ENCODE measurements at regions not wholly inside any gene's neighbourhood (a gene's known extent, or its start where the extent isn't known, plus 50 kb on each side); places are given as distances from the start of the nearest gene placed in this dataset.

GRCh38 chr17:62870030-62870541, 62.0 kb upstream of the MARCHF10 start:
- DNase-seq (ENCODE audit: low spot score) (peak; percentile 45), ATAC-seq (peak; percentile 98)
- Mint-ChIP-seq H3K27me3 (ENCODE audit: low read depth) (no peaks in the 10 kb centered on the region), H3K4me3 (no peak overlapping the region), H3K4me1 (peaks cover 15% of the 10 kb centered on the region), H3K27ac (0 out of 2 replicates have a peak overlapping the region, but pooled peaks have one; percentile 63), H3K36me3 (no peaks in the 10 kb centered on the region), H3K9me3 (no peaks in the 10 kb centered on the region)
- no peak for TF ChIP-seq MXD4 (CRISPR knock-in tag; IDR thresholded peaks at IDR 0.05; ENCODE audit: borderline replicate concordance)
- TF ChIP-seq, protein P1, sequence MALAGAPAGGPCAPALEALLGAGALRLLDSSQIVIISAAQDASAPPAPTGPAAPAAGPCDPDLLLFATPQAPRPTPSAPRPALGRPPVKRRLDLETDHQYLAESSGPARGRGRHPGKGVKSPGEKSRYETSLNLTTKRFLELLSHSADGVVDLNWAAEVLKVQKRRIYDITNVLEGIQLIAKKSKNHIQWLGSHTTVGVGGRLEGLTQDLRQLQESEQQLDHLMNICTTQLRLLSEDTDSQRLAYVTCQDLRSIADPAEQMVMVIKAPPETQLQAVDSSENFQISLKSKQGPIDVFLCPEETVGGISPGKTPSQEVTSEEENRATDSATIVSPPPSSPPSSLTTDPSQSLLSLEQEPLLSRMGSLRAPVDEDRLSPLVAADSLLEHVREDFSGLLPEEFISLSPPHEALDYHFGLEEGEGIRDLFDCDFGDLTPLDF (CRISPR knock-in tag; IDR thresholded peaks at IDR 0.05) = no peak
- TF ChIP-seq, protein P2, sequence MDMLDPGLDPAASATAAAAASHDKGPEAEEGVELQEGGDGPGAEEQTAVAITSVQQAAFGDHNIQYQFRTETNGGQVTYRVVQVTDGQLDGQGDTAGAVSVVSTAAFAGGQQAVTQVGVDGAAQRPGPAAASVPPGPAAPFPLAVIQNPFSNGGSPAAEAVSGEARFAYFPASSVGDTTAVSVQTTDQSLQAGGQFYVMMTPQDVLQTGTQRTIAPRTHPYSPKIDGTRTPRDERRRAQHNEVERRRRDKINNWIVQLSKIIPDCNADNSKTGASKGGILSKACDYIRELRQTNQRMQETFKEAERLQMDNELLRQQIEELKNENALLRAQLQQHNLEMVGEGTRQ (CRISPR knock-in tag; IDR thresholded peaks at IDR 0.05) = no peak
- TF ChIP-seq FOXJ3 (CRISPR knock-in tag; IDR thresholded peaks at IDR 0.05; ENCODE audit: borderline replicate concordance) = no peak
- no peak for TF ChIP-seq ZMAT4 (CRISPR knock-in tag; IDR thresholded peaks at IDR 0.05)
- TF ChIP-seq GRHL2 (CRISPR knock-in tag; IDR thresholded peaks at IDR 0.05; ENCODE audit: insufficient replicate concordance, severe bottlenecking) = no peak
- no peak for TF ChIP-seq CBFB (CRISPR knock-in tag; IDR thresholded peaks at IDR 0.05; ENCODE audit: low read depth)
- TF ChIP-seq, protein P3, sequence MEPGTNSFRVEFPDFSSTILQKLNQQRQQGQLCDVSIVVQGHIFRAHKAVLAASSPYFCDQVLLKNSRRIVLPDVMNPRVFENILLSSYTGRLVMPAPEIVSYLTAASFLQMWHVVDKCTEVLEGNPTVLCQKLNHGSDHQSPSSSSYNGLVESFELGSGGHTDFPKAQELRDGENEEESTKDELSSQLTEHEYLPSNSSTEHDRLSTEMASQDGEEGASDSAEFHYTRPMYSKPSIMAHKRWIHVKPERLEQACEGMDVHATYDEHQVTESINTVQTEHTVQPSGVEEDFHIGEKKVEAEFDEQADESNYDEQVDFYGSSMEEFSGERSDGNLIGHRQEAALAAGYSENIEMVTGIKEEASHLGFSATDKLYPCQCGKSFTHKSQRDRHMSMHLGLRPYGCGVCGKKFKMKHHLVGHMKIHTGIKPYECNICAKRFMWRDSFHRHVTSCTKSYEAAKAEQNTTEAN (CRISPR knock-in tag; IDR thresholded peaks at IDR 0.05) = no peak
- TF ChIP-seq USF1 (CRISPR knock-in tag; IDR thresholded peaks at IDR 0.05) = no peak
- TF ChIP-seq SMAD3 (CRISPR knock-in tag; IDR thresholded peaks at IDR 0.05; ENCODE audit: borderline replicate concordance) = no peak
- TF ChIP-seq, protein P4, sequence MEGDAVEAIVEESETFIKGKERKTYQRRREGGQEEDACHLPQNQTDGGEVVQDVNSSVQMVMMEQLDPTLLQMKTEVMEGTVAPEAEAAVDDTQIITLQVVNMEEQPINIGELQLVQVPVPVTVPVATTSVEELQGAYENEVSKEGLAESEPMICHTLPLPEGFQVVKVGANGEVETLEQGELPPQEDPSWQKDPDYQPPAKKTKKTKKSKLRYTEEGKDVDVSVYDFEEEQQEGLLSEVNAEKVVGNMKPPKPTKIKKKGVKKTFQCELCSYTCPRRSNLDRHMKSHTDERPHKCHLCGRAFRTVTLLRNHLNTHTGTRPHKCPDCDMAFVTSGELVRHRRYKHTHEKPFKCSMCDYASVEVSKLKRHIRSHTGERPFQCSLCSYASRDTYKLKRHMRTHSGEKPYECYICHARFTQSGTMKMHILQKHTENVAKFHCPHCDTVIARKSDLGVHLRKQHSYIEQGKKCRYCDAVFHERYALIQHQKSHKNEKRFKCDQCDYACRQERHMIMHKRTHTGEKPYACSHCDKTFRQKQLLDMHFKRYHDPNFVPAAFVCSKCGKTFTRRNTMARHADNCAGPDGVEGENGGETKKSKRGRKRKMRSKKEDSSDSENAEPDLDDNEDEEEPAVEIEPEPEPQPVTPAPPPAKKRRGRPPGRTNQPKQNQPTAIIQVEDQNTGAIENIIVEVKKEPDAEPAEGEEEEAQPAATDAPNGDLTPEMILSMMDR (IDR thresholded peaks at IDR 0.05) = no peak
- no peak for TF ChIP-seq NFE2L1 (CRISPR knock-in tag; IDR thresholded peaks at IDR 0.05)
- TF ChIP-seq, protein P5, sequence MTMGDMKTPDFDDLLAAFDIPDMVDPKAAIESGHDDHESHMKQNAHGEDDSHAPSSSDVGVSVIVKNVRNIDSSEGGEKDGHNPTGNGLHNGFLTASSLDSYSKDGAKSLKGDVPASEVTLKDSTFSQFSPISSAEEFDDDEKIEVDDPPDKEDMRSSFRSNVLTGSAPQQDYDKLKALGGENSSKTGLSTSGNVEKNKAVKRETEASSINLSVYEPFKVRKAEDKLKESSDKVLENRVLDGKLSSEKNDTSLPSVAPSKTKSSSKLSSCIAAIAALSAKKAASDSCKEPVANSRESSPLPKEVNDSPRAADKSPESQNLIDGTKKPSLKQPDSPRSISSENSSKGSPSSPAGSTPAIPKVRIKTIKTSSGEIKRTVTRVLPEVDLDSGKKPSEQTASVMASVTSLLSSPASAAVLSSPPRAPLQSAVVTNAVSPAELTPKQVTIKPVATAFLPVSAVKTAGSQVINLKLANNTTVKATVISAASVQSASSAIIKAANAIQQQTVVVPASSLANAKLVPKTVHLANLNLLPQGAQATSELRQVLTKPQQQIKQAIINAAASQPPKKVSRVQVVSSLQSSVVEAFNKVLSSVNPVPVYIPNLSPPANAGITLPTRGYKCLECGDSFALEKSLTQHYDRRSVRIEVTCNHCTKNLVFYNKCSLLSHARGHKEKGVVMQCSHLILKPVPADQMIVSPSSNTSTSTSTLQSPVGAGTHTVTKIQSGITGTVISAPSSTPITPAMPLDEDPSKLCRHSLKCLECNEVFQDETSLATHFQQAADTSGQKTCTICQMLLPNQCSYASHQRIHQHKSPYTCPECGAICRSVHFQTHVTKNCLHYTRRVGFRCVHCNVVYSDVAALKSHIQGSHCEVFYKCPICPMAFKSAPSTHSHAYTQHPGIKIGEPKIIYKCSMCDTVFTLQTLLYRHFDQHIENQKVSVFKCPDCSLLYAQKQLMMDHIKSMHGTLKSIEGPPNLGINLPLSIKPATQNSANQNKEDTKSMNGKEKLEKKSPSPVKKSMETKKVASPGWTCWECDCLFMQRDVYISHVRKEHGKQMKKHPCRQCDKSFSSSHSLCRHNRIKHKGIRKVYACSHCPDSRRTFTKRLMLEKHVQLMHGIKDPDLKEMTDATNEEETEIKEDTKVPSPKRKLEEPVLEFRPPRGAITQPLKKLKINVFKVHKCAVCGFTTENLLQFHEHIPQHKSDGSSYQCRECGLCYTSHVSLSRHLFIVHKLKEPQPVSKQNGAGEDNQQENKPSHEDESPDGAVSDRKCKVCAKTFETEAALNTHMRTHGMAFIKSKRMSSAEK (CRISPR knock-in tag; IDR thresholded peaks at IDR 0.05; ENCODE audit: borderline replicate concordance) = no peak
- no peak for TF ChIP-seq MAX (CRISPR knock-in tag; IDR thresholded peaks at IDR 0.05)
- TF ChIP-seq ZNF263 (CRISPR knock-in tag; IDR thresholded peaks at IDR 0.05; ENCODE audit: low read depth) = no peak
- TF ChIP-seq TEAD4 (CRISPR knock-in tag; IDR thresholded peaks at IDR 0.05) = no peak
- no peak for TF ChIP-seq ZNF425 (CRISPR knock-in tag; conservative IDR thresholded peaks at IDR 0.05)
- no peak for TF ChIP-seq ESRRA (CRISPR knock-in tag; IDR thresholded peaks at IDR 0.05; ENCODE audit: borderline replicate concordance)
- TF ChIP-seq ZNF416 (CRISPR knock-in tag; IDR thresholded peaks at IDR 0.05) = no peak
- TF ChIP-seq ETV6 (CRISPR knock-in tag; IDR thresholded peaks at IDR 0.05) = no peak
- POLR2A ChIA-PET = interaction anchor here (0.5 kb wide), 1 partner anchor 27 kb away, joined by 5 read pairs; no protein-coding TSS in a partner anchor
- CTCF ChIA-PET = interaction anchor here (0.7 kb wide), 1 partner anchor 176 kb away, joined by 3 read pairs; no protein-coding TSS in a partner anchor
